CD4-positive, alpha-beta T cell (primary cell): ENCODE measurements at regions not wholly inside any gene's neighbourhood (a gene's known extent, or its start where the extent isn't known, plus 50 kb on each side); places are given as distances from the start of the nearest gene placed in this dataset.

Source experiments
- ATAC-seq: fragments of 200-7000 bp; cut with Tn5 transposase; one replicate; pipeline ENCODE4 v1.10.0; 2022; ENCODE audit warnings: mild to moderate bottlenecking; ENCODE audit not compliant: poor library complexity
- CTCF ChIA-PET: fragments of 350-600 bp; sonication (Branson Sonifier 250); formaldehyde crosslinking; loops from one replicate; lab custom pipeline; 2021; ENCODE audit warnings: antibody characterized with exemption, inconsistent platforms; lab: Charles Lee
- POLR2A ChIA-PET: fragments of 350-600 bp; sonication (Branson Sonifier 250); formaldehyde crosslinking; loops from one replicate; lab custom pipeline; 2021; ENCODE audit warnings: antibody characterized with exemption, inconsistent platforms; lab: Charles Lee
- DNase-seq, 14 experiments: peaks; one replicate each; pipeline ENCODE4 v3.0.0-alpha.2; 2013 to 2020; ENCODE audit warnings: mixed read lengths in 2 of 14
- H3K27ac ChIP-seq, 2 donors: one replicate each; pipeline versions ENCODE4 v1.5.1 to v1.7.0; 2013; ENCODE audit warnings: low read length in 2 of 2, low read depth in 1 of 2, mild to moderate bottlenecking in 1 of 2
- H3K27me3 ChIP-seq, 2 experiments: 1 replicate in 1 of 2; 2 replicates in 1 of 2; pipeline versions ENCODE4 v1.6.1 to v1.7.0; 2013; ENCODE audit warnings: low read length in 2 of 2, control low read depth in 1 of 2, mild to moderate bottlenecking in 1 of 2, moderate library complexity in 1 of 2; ENCODE audit not compliant: insufficient read depth in 2 of 2, control insufficient read depth in 1 of 2
- H3K36me3 ChIP-seq: one replicate; pipeline ENCODE4 v1.6.1; 2013; ENCODE audit warnings: low read length, control low read depth; ENCODE audit not compliant: insufficient read depth
- H3K4me1 ChIP-seq: one replicate; pipeline ENCODE4 v1.6.1; 2013; ENCODE audit warnings: low read length, control low read depth; ENCODE audit not compliant: insufficient read depth
- H3K4me3 ChIP-seq: one replicate; pipeline ENCODE4 v1.5.1; 2013; ENCODE audit warnings: mild to moderate bottlenecking, low read length, moderate library complexity
- H3K9me3 ChIP-seq, 2 experiments: 1 replicate in 1 of 2; 2 replicates in 1 of 2; pipeline versions ENCODE4 v1.6.1 to v1.7.0; 2013; ENCODE audit warnings: low read length in 2 of 2, mild to moderate bottlenecking in 2 of 2, control low read depth in 1 of 2, moderate library complexity in 1 of 2; ENCODE audit not compliant: control insufficient read depth in 1 of 2, insufficient read depth in 1 of 2
- H3K27ac Mint-ChIP-seq: one replicate; pipeline ENCODE4 v1.8.0; 2020; ENCODE audit warnings: mixed read lengths
- H3K27me3 Mint-ChIP-seq: one replicate; pipeline ENCODE4 v1.8.0; 2021; ENCODE audit warnings: mixed read lengths
- H3K36me3 Mint-ChIP-seq: one replicate; pipeline ENCODE4 v1.8.0; 2021; ENCODE audit warnings: low read depth, mixed read lengths
- H3K4me1 Mint-ChIP-seq: one replicate; pipeline ENCODE4 v1.8.0; 2021; ENCODE audit warnings: low read depth, mixed read lengths
- H3K4me3 Mint-ChIP-seq: one replicate; pipeline ENCODE4 v1.8.0; 2020; ENCODE audit warnings: mild to moderate bottlenecking, mixed read lengths
- H3K9me3 Mint-ChIP-seq: one replicate; pipeline ENCODE4 v1.8.0; 2020; ENCODE audit warnings: mixed read lengths
- CTCF ChIP-seq: fragments of 200-600 bp; IDR thresholded peaks from one replicate; pipeline ENCODE4 v1.8.0; 2022; ENCODE audit warnings: antibody characterized with exemption, mild to moderate bottlenecking
- intact Hi-C, 2 experiments: fragments of 100-400 bp; cut with DNase I in 1 of 2; cut with micrococcal nuclease in 1 of 2; formaldehyde crosslinking; loops; one replicate each; pipeline versions ENCODE4 v1.15.1 to v1.9.0; 2023 to 2025; cut with DNase I, micrococcal nuclease

- peaks cover 0 to 3% of the 10 kb centered on the region in 2 experiments for H3K27me3 ChIP-seq
- no peaks in the 10 kb centered on the region for H3K9me3 Mint-ChIP-seq
- peaks cover 0 to 3% of the 10 kb centered on the region in 2 experiments for H3K9me3 ChIP-seq
- H3K27me3 Mint-ChIP-seq: peaks cover 20% of the 10 kb centered on the region
- no peak for TF ChIP-seq CTCF
- no peaks in the 10 kb centered on the region for H3K4me1 Mint-ChIP-seq
- no peak overlapping the region for H3K27ac ChIP-seq
- no peak overlapping the region for H3K4me3 ChIP-seq
- H3K36me3 ChIP-seq: no peaks in the 10 kb centered on the region
- ChIA-PET CTCF (no interaction called here), POLR2A (no interaction called here)
- no peak overlapping the region for H3K27ac Mint-ChIP-seq
- H3K36me3 Mint-ChIP-seq: no peaks in the 10 kb centered on the region
- H3K4me1 ChIP-seq: no peaks in the 10 kb centered on the region
- intact Hi-C loops: no loop called here
- DNase-seq: no peak
- H3K4me3 Mint-ChIP-seq: no peak overlapping the region
- no peak for ATAC-seq
These were observed 378.8 kb downstream of the BUD13 start for GRCh38 chr11:116394022-116394421.

- H3K27me3 Mint-ChIP-seq: peaks cover 15% of the 10 kb centered on the region
- H3K36me3 Mint-ChIP-seq: no peaks in the 10 kb centered on the region
- CTCF ChIA-PET: no interaction called here
- no peaks in the 10 kb centered on the region for H3K4me1 Mint-ChIP-seq
- H3K4me3 ChIP-seq: no peak overlapping the region
- POLR2A ChIA-PET: no interaction called here
- no peaks in the 10 kb centered on the region for H3K36me3 ChIP-seq
- no peak overlapping the region for H3K4me3 Mint-ChIP-seq
- peaks cover 0 to 3% of the 10 kb centered on the region in 2 experiments for H3K27me3 ChIP-seq
- H3K4me1 ChIP-seq: no peaks in the 10 kb centered on the region
- TF ChIP-seq CTCF: no peak
- no peak overlapping the region for H3K27ac ChIP-seq
- H3K27ac Mint-ChIP-seq: no peak overlapping the region
- H3K9me3 ChIP-seq: peaks cover 0 to 7% of the 10 kb centered on the region in 2 experiments
- DNase-seq (no peak), ATAC-seq (no peak)
- intact Hi-C loops: no loop called here
- no peaks in the 10 kb centered on the region for H3K9me3 Mint-ChIP-seq
These were observed 381.8 kb downstream of the BUD13 start for GRCh38 chr11:116390963-116391362.

GRCh38 chr11:116388146-116388545 is 384.6 kb downstream of the BUD13 start:
- Mint-ChIP-seq H3K27ac (no peak overlapping the region), H3K36me3 (no peaks in the 10 kb centered on the region), H3K27me3 (peaks cover 15% of the 10 kb centered on the region), H3K4me1 (no peaks in the 10 kb centered on the region), H3K9me3 (no peaks in the 10 kb centered on the region), H3K4me3 (no peak overlapping the region)
- no peak for TF ChIP-seq CTCF
- DNase-seq (no peak), ATAC-seq (no peak)
- intact Hi-C loops: no loop called here
- Histone ChIP-seq H3K27ac (no peak overlapping the region), H3K9me3 (peaks cover 0 to 17% of the 10 kb centered on the region in 2 experiments), H3K4me3 (no peak overlapping the region), H3K4me1 (no peaks in the 10 kb centered on the region), H3K36me3 (no peaks in the 10 kb centered on the region), H3K27me3 (no peaks in the 10 kb centered on the region)
- POLR2A ChIA-PET: no interaction called here
- CTCF ChIA-PET: no interaction called here
